ENCODE measurements at regions not wholly inside any gene's neighbourhood (a gene's known extent, or its start where the extent isn't known, plus 50 kb on each side); places are given as distances from the start of the nearest gene placed in this dataset.

- TF ChIP-seq POLR2A (IDR thresholded peaks at IDR 0.05; ENCODE audit: low read depth, low read length) (no peak), CTCF (conservative IDR thresholded peaks at IDR 0.05; ENCODE audit: low read depth, low read length) (no peak), RAD21 (IDR thresholded peaks at IDR 0.05; ENCODE audit: low read length) (no peak), USF2 (IDR thresholded peaks at IDR 0.05; ENCODE audit: low read depth, low read length) (no peak), MXI1 (IDR thresholded peaks at IDR 0.05; ENCODE audit: borderline replicate concordance, low read depth, low read length) (no peak)
These were observed 192.8 kb upstream of the S1PR3 start for GRCh38 chr9:88798476-88798875.

All from IMR-90 (cell line).